T-cell (primary cell): ENCODE measurements at regions not wholly inside any gene's neighbourhood (a gene's known extent, or its start where the extent isn't known, plus 50 kb on each side); places are given as distances from the start of the nearest gene placed in this dataset.
"Not testable (repeated sequence)": the region's sequence is repeated elsewhere in the genome, so short reads cannot be mapped to it uniquely, and the experiment has no call there.

Experiments
- ATAC-seq, 4 experiments: fragments of 200-7000 bp in 3 of 4; fragments of 150-1000 bp in 1 of 4; cut with Tn5 transposase; replicated peaks in 1 of 4; 1 replicate in 3 of 4; 2 replicates in 1 of 4; pipeline ENCODE4 v1.10.0; 2021; ENCODE audit warnings: moderate library complexity in 3 of 4, mild to moderate bottlenecking in 2 of 4, moderate number of reproducible peaks in 1 of 4
- CTCF ChIA-PET, 2 donors: fragments of 300-600 bp; sonication (Branson Sonifier 250); formaldehyde crosslinking; loops; one replicate each; lab custom pipeline; 2022; ENCODE audit warnings: antibody characterized with exemption in 2 of 2; lab: Charles Lee
- POLR2A ChIA-PET, 2 donors: fragments of 300-600 bp; sonication (Branson Sonifier 250); formaldehyde crosslinking; loops; one replicate each; lab custom pipeline; 2022; ENCODE audit warnings: antibody characterized with exemption in 2 of 2; lab: Charles Lee
- DNase-seq, 35 experiments: peaks; one replicate each; pipeline versions ENCODE4 v3.0.0 to v3.0.0-alpha.2; 2013 to 2023
- H3K27ac ChIP-seq: one replicate; pipeline ENCODE4 v1.5.1; 2013; ENCODE audit warnings: low read length
- H3K27me3 ChIP-seq, 2 experiments: replicated peaks in 1 of 2; 1 replicate in 1 of 2; 2 replicates in 1 of 2; pipeline versions ENCODE4 v1.6.1 to v1.7.0; 2013; ENCODE audit warnings: low read length in 1 of 2, mixed read lengths in 1 of 2; ENCODE audit not compliant: control insufficient read depth in 2 of 2, insufficient read depth in 2 of 2; ENCODE audit errors: extremely low read depth in 1 of 2
- H3K36me3 ChIP-seq, 2 donors: 1 replicate in 1 of 2; 2 replicates in 1 of 2; pipeline versions ENCODE4 v1.6.1 to v1.7.0; 2013; ENCODE audit warnings: low read length in 1 of 2; ENCODE audit not compliant: control insufficient read depth in 2 of 2, insufficient read depth in 1 of 2; ENCODE audit errors: extremely low read depth in 1 of 2
- H3K4me1 ChIP-seq, 2 experiments: 1 replicate in 1 of 2; 2 replicates in 1 of 2; pipeline versions ENCODE4 v1.6.1 to v1.7.0; 2013; ENCODE audit warnings: low read length in 2 of 2, mixed read lengths in 1 of 2; ENCODE audit not compliant: insufficient read depth in 2 of 2, control insufficient read depth in 1 of 2; ENCODE audit errors: extremely low read depth in 1 of 2
- H3K4me3 ChIP-seq, 2 donors: 1 replicate in 1 of 2; 2 replicates in 1 of 2; pipeline versions ENCODE4 v1.5.1 to v1.7.0; 2013; ENCODE audit warnings: mild to moderate bottlenecking in 2 of 2, low read length in 1 of 2, moderate library complexity in 1 of 2; ENCODE audit not compliant: control insufficient read depth in 1 of 2; ENCODE audit errors: extremely low read depth in 1 of 2
- H3K9me3 ChIP-seq: 2 replicates; pipeline ENCODE4 v1.7.0; 2013
- H3K27ac Mint-ChIP-seq, 2 donors: one replicate each; pipeline ENCODE4 v1.8.0; 2020 to 2021; ENCODE audit warnings: mild to moderate bottlenecking in 2 of 2, mixed read lengths in 2 of 2
- H3K27me3 Mint-ChIP-seq, 2 donors: one replicate each; pipeline ENCODE4 v1.8.0; 2021 to 2022; ENCODE audit warnings: mixed read lengths in 2 of 2
- H3K36me3 Mint-ChIP-seq: one replicate; pipeline ENCODE4 v1.8.0; 2021; ENCODE audit warnings: mixed read lengths
- H3K4me1 Mint-ChIP-seq, 3 donors: one replicate each; pipeline ENCODE4 v1.8.0; 2020 to 2022; ENCODE audit warnings: mixed read lengths in 3 of 3, mild to moderate bottlenecking in 1 of 3
- H3K4me3 Mint-ChIP-seq, 3 donors: one replicate each; pipeline ENCODE4 v1.8.0; 2020 to 2022; ENCODE audit warnings: mild to moderate bottlenecking in 3 of 3, mixed read lengths in 3 of 3, moderate library complexity in 3 of 3
- H3K9me3 Mint-ChIP-seq, 3 donors: one replicate each; pipeline ENCODE4 v1.8.0; 2020 to 2022; ENCODE audit warnings: mixed read lengths in 3 of 3
- WGBS: methylation state at CpG from one replicate; pipeline ENCODE4 v1.1.5; 2013; ENCODE audit warnings: missing lambda C conversion rate; ENCODE audit not compliant: insufficient coverage; 5-methylcytosine and 5-hydroxymethylcytosine counted together

GRCh38 chr5:7297821-7298220 lies 98.1 kb upstream of the ADCY2 start:
- H3K4me3 ChIP-seq, H3K9me3 Mint-ChIP-seq, ATAC-seq, H3K9me3 ChIP-seq, H3K4me1 ChIP-seq, H3K27ac Mint-ChIP-seq, H3K4me1 Mint-ChIP-seq, CTCF ChIA-PET, H3K27ac ChIP-seq, H3K27me3 Mint-ChIP-seq, H3K36me3 ChIP-seq, H3K27me3 ChIP-seq, H3K4me3 Mint-ChIP-seq, DNase-seq, POLR2A ChIA-PET, H3K36me3 Mint-ChIP-seq: not testable (repeated sequence)
- no CpG with 5 or more reads among the region's 8 CpGs for WGBS

DNA sequence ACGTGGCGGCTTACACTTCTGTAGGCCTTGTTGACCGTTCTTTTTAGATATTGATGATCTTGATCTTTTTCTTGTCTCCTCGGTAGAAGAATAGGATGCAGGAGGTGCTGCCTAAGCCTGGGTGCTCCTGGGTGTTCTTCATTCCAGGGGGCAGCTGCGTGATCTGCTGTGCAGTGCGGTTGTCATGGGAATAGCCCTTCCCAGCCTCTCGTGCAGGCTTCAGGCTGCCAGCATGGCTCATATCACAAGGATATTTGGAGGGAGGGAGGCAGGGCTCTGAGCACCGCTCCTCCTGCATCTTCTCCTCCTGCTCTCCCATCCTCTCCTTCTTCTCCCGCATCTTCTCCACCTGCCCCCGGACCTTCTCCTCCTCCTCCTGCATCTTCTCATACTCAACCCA lies 96.2 kb upstream of the ADCY2 start:
- ATAC-seq, H3K4me1 Mint-ChIP-seq, H3K27ac Mint-ChIP-seq, H3K9me3 ChIP-seq, H3K36me3 Mint-ChIP-seq, CTCF ChIA-PET, H3K4me3 ChIP-seq, H3K27ac ChIP-seq, H3K9me3 Mint-ChIP-seq, H3K27me3 ChIP-seq, DNase-seq, H3K27me3 Mint-ChIP-seq, H3K4me3 Mint-ChIP-seq, H3K36me3 ChIP-seq, POLR2A ChIA-PET, H3K4me1 ChIP-seq: not testable (repeated sequence)
- 91% methylated on average over 5 of the region's 10 CpGs for WGBS

- not testable (repeated sequence) for H3K9me3 Mint-ChIP-seq, H3K36me3 Mint-ChIP-seq
- WGBS, result no CpG with 5 or more reads among the region's 6 CpGs
Measured at GRCh38 chr5:7305000-7305674, 90.8 kb upstream of the ADCY2 start.

GRCh38 chr5:7306556-7306955 lies 89.4 kb upstream of the ADCY2 start:
- H3K9me3 ChIP-seq, H3K4me1 ChIP-seq, ATAC-seq, POLR2A ChIA-PET, CTCF ChIA-PET, H3K27me3 Mint-ChIP-seq, H3K27ac ChIP-seq, H3K4me3 Mint-ChIP-seq, H3K36me3 Mint-ChIP-seq, H3K27ac Mint-ChIP-seq, H3K36me3 ChIP-seq, H3K4me3 ChIP-seq, H3K9me3 Mint-ChIP-seq, H3K4me1 Mint-ChIP-seq, H3K27me3 ChIP-seq: not testable (repeated sequence)
- no CpG with 5 or more reads among the region's 10 CpGs for WGBS
- DNase-seq, result peak in 3 of 35 experiments; percentile 0 to 34 (median 0)

More at GRCh38 chr5:7305000-7305674, 90.8 kb upstream of the ADCY2 start:
- H3K4me1 ChIP-seq, H3K27me3 ChIP-seq, H3K27ac ChIP-seq, ATAC-seq, CTCF ChIA-PET, H3K9me3 ChIP-seq, POLR2A ChIA-PET, H3K27me3 Mint-ChIP-seq, H3K4me1 Mint-ChIP-seq, H3K4me3 ChIP-seq, H3K4me3 Mint-ChIP-seq, H3K27ac Mint-ChIP-seq, DNase-seq, H3K36me3 ChIP-seq: not testable (repeated sequence)

DNA sequence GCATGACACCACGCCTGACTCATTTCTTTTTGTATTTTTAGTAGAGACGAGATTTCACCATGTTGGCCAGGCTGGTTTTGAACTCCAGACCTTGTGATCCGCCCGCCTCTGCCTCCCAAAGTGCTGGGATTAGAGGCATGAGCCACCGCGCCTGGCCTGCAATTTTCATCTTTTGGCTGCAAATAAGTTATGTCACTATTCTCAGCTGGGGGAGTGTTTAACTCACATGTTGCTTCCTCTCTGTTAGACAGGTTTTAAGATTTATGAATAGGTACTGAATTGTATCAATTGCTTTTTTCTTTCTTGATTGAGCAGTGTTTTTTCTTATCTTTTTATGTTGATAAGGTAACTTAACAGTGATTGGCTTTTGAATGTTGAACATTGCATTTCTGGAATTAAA lies 88.2 kb upstream of the ADCY2 start:
- POLR2A ChIA-PET, result not testable (repeated sequence)
- WGBS, result no CpG with 5 or more reads among the region's 6 CpGs

GRCh38 chr5:7309715-7310114 lies 86.2 kb upstream of the ADCY2 start:
- not testable (repeated sequence) for H3K4me1 ChIP-seq
- WGBS, result 80% methylated on average over 1 of the region's 6 CpGs

More for the DNA sequence above, 88.2 kb upstream of the ADCY2 start:
- H3K9me3 ChIP-seq, H3K27me3 Mint-ChIP-seq, H3K36me3 ChIP-seq, H3K4me1 Mint-ChIP-seq, H3K27me3 ChIP-seq, DNase-seq, H3K27ac ChIP-seq, H3K9me3 Mint-ChIP-seq, H3K27ac Mint-ChIP-seq, H3K4me1 ChIP-seq, H3K4me3 ChIP-seq, CTCF ChIA-PET, ATAC-seq, H3K36me3 Mint-ChIP-seq, H3K4me3 Mint-ChIP-seq: not testable (repeated sequence)

DNA sequence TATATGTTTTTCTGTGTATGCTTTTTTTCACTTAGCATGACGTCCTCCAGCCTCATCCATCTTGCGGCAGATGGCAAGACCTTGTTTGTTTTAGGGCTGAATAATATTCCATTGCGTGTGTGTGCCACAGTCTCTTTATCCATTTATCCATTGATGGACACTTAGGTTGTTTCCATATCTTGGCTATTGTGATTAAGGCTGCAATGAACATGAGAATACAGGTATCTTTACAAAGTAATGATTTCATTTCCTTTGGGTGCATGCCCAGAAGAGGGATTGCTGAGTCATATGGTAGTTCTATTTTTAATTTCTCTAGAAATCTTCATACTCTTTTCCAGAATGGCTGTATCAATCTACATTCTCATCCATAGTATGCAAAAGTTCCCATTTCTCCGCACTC lies 85.3 kb upstream of the ADCY2 start:
- POLR2A ChIA-PET, H3K4me3 ChIP-seq, H3K4me1 Mint-ChIP-seq, H3K36me3 ChIP-seq, H3K27me3 Mint-ChIP-seq, H3K36me3 Mint-ChIP-seq, H3K4me3 Mint-ChIP-seq, H3K4me1 ChIP-seq, H3K27me3 ChIP-seq, ATAC-seq, DNase-seq, H3K27ac Mint-ChIP-seq, CTCF ChIA-PET, H3K9me3 ChIP-seq, H3K27ac ChIP-seq, H3K9me3 Mint-ChIP-seq: not testable (repeated sequence)
- no CpG with 5 or more reads among the region's 4 CpGs for WGBS

More at GRCh38 chr5:7309715-7310114, 86.2 kb upstream of the ADCY2 start:
- H3K4me3 Mint-ChIP-seq, H3K27me3 ChIP-seq, H3K4me3 ChIP-seq, POLR2A ChIA-PET, ATAC-seq, H3K36me3 Mint-ChIP-seq, DNase-seq, H3K27ac Mint-ChIP-seq, H3K4me1 Mint-ChIP-seq, H3K36me3 ChIP-seq, H3K9me3 Mint-ChIP-seq, H3K9me3 ChIP-seq, H3K27ac ChIP-seq, CTCF ChIA-PET, H3K27me3 Mint-ChIP-seq: not testable (repeated sequence)
